Activated T-cell treated with anti-CD3 and anti-CD28 coated beads, Interleukin-2, amount 50 U/mL, for 72 hours (primary cell): ENCODE measurements at regions not wholly inside any gene's neighbourhood (a gene's known extent, or its start where the extent isn't known, plus 50 kb on each side); places are given as distances from the start of the nearest gene placed in this dataset.

Experiments
- ATAC-seq, 2 donors: fragments of 150-1000 bp; cut with Tn5 transposase; replicated peaks in 1 of 2; 2 replicates each; pipeline ENCODE4 v1.10.0; 2021; ENCODE audit warnings: moderate library complexity in 2 of 2, mild to moderate bottlenecking in 1 of 2
- DNase-seq, 2 donors: peaks; one replicate each; pipeline ENCODE4 v3.0.0; 2021 to 2022; ENCODE audit warnings: mixed read lengths in 1 of 2
- H3K27ac Mint-ChIP-seq: one replicate; pipeline ENCODE4 v1.8.0; 2022; ENCODE audit warnings: mild to moderate bottlenecking, moderate library complexity, mixed read lengths
- H3K27me3 Mint-ChIP-seq: one replicate; pipeline ENCODE4 v1.8.0; 2022; ENCODE audit warnings: low read depth, mixed read lengths
- H3K36me3 Mint-ChIP-seq, 2 donors: one replicate each; pipeline ENCODE4 v1.8.0; 2022; ENCODE audit warnings: mixed read lengths in 2 of 2, mild to moderate bottlenecking in 1 of 2; ENCODE audit not compliant: insufficient read depth in 2 of 2
- H3K4me1 Mint-ChIP-seq: one replicate; pipeline ENCODE4 v1.8.0; 2022; ENCODE audit warnings: low read depth, mixed read lengths
- H3K4me3 Mint-ChIP-seq, 2 donors: one replicate each; pipeline ENCODE4 v1.8.0; 2022; ENCODE audit warnings: mild to moderate bottlenecking in 2 of 2, mixed read lengths in 2 of 2, moderate library complexity in 2 of 2
- H3K9me3 Mint-ChIP-seq, 2 donors: one replicate each; pipeline ENCODE4 v1.8.0; 2022; ENCODE audit warnings: mixed read lengths in 2 of 2

- Mint-ChIP-seq H3K4me3 (no peak overlapping the region), H3K9me3 (no peaks in the 10 kb centered on the region), H3K27ac (no peak overlapping the region), H3K36me3 (no peaks in the 10 kb centered on the region), H3K4me1 (no peaks in the 10 kb centered on the region), H3K27me3 (no peaks in the 10 kb centered on the region)
- DNase-seq (no peak), ATAC-seq (no peak)
These were observed 260.1 kb downstream of the PARN start for GRCh38 chr16:14369734-14370598.

GRCh38 chr16:14368399-14368798 is 261.7 kb downstream of the PARN start:
- no peaks in the 10 kb centered on the region for H3K9me3 Mint-ChIP-seq
- DNase-seq: no peak
- H3K27ac Mint-ChIP-seq: no peak overlapping the region
- peaks cover 2% of the 10 kb centered on the region for H3K27me3 Mint-ChIP-seq
- no peak for ATAC-seq
- H3K4me1 Mint-ChIP-seq: no peaks in the 10 kb centered on the region
- no peaks in the 10 kb centered on the region for H3K36me3 Mint-ChIP-seq
- no peak overlapping the region for H3K4me3 Mint-ChIP-seq

GRCh38 chr16:14366974-14367707 is 262.9 kb downstream of the PARN start:
- H3K9me3 Mint-ChIP-seq: no peaks in the 10 kb centered on the region
- no peaks in the 10 kb centered on the region for H3K4me1 Mint-ChIP-seq
- H3K27me3 Mint-ChIP-seq: peaks cover 6% of the 10 kb centered on the region
- ATAC-seq (no peak), DNase-seq (no peak)
- H3K27ac Mint-ChIP-seq: no peak overlapping the region
- no peak overlapping the region for H3K4me3 Mint-ChIP-seq
- H3K36me3 Mint-ChIP-seq: no peaks in the 10 kb centered on the region

GRCh38 chr16:14366447-14366846 is 263.6 kb downstream of the PARN start:
- Mint-ChIP-seq H3K4me1 (no peaks in the 10 kb centered on the region), H3K9me3 (no peaks in the 10 kb centered on the region), H3K27me3 (peaks cover 9% of the 10 kb centered on the region), H3K4me3 (no peak overlapping the region), H3K36me3 (no peaks in the 10 kb centered on the region), H3K27ac (no peak overlapping the region)
- DNase-seq (no peak), ATAC-seq (no peak)

GRCh38 chr16:14365200-14365851 is 264.7 kb downstream of the PARN start:
- peaks cover 13% of the 10 kb centered on the region for H3K27me3 Mint-ChIP-seq
- no peaks in the 10 kb centered on the region for H3K36me3 Mint-ChIP-seq
- no peaks in the 10 kb centered on the region for H3K4me1 Mint-ChIP-seq
- ATAC-seq: no peak
- no peaks in the 10 kb centered on the region for H3K9me3 Mint-ChIP-seq
- no peak for DNase-seq
- H3K27ac Mint-ChIP-seq: no peak overlapping the region
- H3K4me3 Mint-ChIP-seq: no peak overlapping the region

GRCh38 chr16:14364386-14365199 is 265.5 kb downstream of the PARN start:
- DNase-seq (no peak), ATAC-seq (no peak)
- Mint-ChIP-seq H3K27me3 (peaks cover 14% of the 10 kb centered on the region), H3K4me1 (no peaks in the 10 kb centered on the region), H3K4me3 (no peak overlapping the region), H3K27ac (no peak overlapping the region), H3K9me3 (no peaks in the 10 kb centered on the region), H3K36me3 (no peaks in the 10 kb centered on the region)

GRCh38 chr16:14364112-14364385 is 266.0 kb downstream of the PARN start:
- DNase-seq: no peak
- no peak overlapping the region for H3K4me3 Mint-ChIP-seq
- no peak overlapping the region for H3K27ac Mint-ChIP-seq
- H3K27me3 Mint-ChIP-seq: peaks cover 20% of the 10 kb centered on the region
- H3K9me3 Mint-ChIP-seq: no peaks in the 10 kb centered on the region
- H3K4me1 Mint-ChIP-seq: no peaks in the 10 kb centered on the region
- no peaks in the 10 kb centered on the region for H3K36me3 Mint-ChIP-seq
- ATAC-seq: no peak

GRCh38 chr16:14362774-14363371 is 267.2 kb downstream of the PARN start:
- no peak overlapping the region for H3K27ac Mint-ChIP-seq
- no peaks in the 10 kb centered on the region for H3K36me3 Mint-ChIP-seq
- no peaks in the 10 kb centered on the region for H3K9me3 Mint-ChIP-seq
- DNase-seq (no peak), ATAC-seq (no peak)
- no peaks in the 10 kb centered on the region for H3K4me1 Mint-ChIP-seq
- no peak overlapping the region for H3K4me3 Mint-ChIP-seq
- peaks cover 31% of the 10 kb centered on the region for H3K27me3 Mint-ChIP-seq

- Mint-ChIP-seq H3K27ac (no peak overlapping the region), H3K4me3 (no peak overlapping the region), H3K9me3 (no peaks in the 10 kb centered on the region), H3K36me3 (no peaks in the 10 kb centered on the region), H3K4me1 (peaks cover 1% of the 10 kb centered on the region), H3K27me3 (peaks cover 33% of the 10 kb centered on the region)
- no peak for DNase-seq
- no peak for ATAC-seq
These were observed 269.6 kb downstream of the PARN start for GRCh38 chr16:14360326-14361037.

- ATAC-seq (no peak), DNase-seq (no peak)
- Mint-ChIP-seq H3K36me3 (no peaks in the 10 kb centered on the region), H3K27me3 (peaks cover 33% of the 10 kb centered on the region), H3K27ac (no peak overlapping the region), H3K4me1 (peaks cover 12% of the 10 kb centered on the region), H3K9me3 (no peaks in the 10 kb centered on the region), H3K4me3 (no peak overlapping the region)
These were observed 271.3 kb downstream of the PARN start for GRCh38 chr16:14358697-14359305.

- Mint-ChIP-seq H3K27me3 (peaks cover 36% of the 10 kb centered on the region), H3K4me1 (peaks cover 12% of the 10 kb centered on the region), H3K27ac (no peak overlapping the region), H3K36me3 (no peaks in the 10 kb centered on the region), H3K9me3 (no peaks in the 10 kb centered on the region), H3K4me3 (no peak overlapping the region)
- DNase-seq: no peak
- ATAC-seq: no peak
These were observed 272.7 kb downstream of the PARN start for GRCh38 chr16:14357328-14357727.

GRCh38 chr16:14356064-14356463 is 274.0 kb downstream of the PARN start:
- Mint-ChIP-seq H3K27ac (no peak overlapping the region), H3K36me3 (no peaks in the 10 kb centered on the region), H3K27me3 (peaks cover 29% of the 10 kb centered on the region), H3K4me3 (no peak overlapping the region), H3K9me3 (no peaks in the 10 kb centered on the region), H3K4me1 (peaks cover 12% of the 10 kb centered on the region)
- no peak for ATAC-seq
- DNase-seq: no peak
